HEK293 (cell line): ENCODE measurements at regions not wholly inside any gene's neighbourhood (a gene's known extent, or its start where the extent isn't known, plus 50 kb on each side); places are given as distances from the start of the nearest gene placed in this dataset.

Source experiments
- CTCF ChIA-PET: fragments of 350-600 bp; formaldehyde crosslinking; extraction: SDS; loops from one replicate; lab custom pipeline; 2021; ENCODE audit warnings: antibody characterized with exemption; lab: Yijun Ruan, JAX
- POLR2A ChIA-PET: fragments of 300-600 bp; formaldehyde crosslinking; extraction: SDS; loops from one replicate; lab custom pipeline; 2020; ENCODE audit warnings: antibody characterized with exemption, inconsistent platforms; lab: Yijun Ruan, JAX
- H3K27ac ChIP-seq: fragments of 200-500 bp; sonication (Bioruptor generic); 2 replicates; pipeline ENCODE4 v1.5.1; 2014; ENCODE audit warnings: low read depth, low read length, control low read depth, inconsistent platforms; ENCODE audit errors: extremely low read depth
- H3K36me3 ChIP-seq, 2 experiments: fragments of 200-500 bp in 1 of 2; sonication (Bioruptor generic) in 1 of 2; 1 replicate in 1 of 2; 2 replicates in 1 of 2; pipeline ENCODE4 v1.5.1; 2014 to 2017; ENCODE audit warnings: inconsistent platforms in 2 of 2, low read length in 2 of 2; ENCODE audit not compliant: control insufficient read depth in 2 of 2, insufficient read depth in 1 of 2
- H3K4me1 ChIP-seq: fragments of 200-500 bp; sonication (Bioruptor generic); 2 replicates; pipeline ENCODE4 v1.5.1; 2014; ENCODE audit warnings: mild to moderate bottlenecking, low read length, inconsistent platforms; ENCODE audit not compliant: control insufficient read depth, insufficient read depth
- H3K4me3 ChIP-seq: 2 replicates; pipeline ENCODE4 v1.5.1; 2011; ENCODE audit warnings: low read depth, mild to moderate bottlenecking, control low read depth, low read length, moderate library complexity
- H3K9me3 ChIP-seq: fragments of 200-500 bp; sonication (Bioruptor generic); 2 replicates; pipeline ENCODE4 v1.5.1; 2014; ENCODE audit warnings: low read depth, low read length, inconsistent platforms; ENCODE audit not compliant: control insufficient read depth, insufficient read depth
- BCL11A ChIP-seq: fragments of 450-650 bp; formaldehyde crosslinking; IDR thresholded peaks from 2 replicates; pipeline ENCODE4 v1.5.1; 2016; ENCODE audit warnings: low read depth, missing biosample characterization, missing genetic modification characterization
- KLF10 ChIP-seq: fragments of 450-650 bp; IDR thresholded peaks from 2 replicates; pipeline ENCODE4 v1.5.1; 2018; ENCODE audit warnings: missing biosample characterization, mild to moderate bottlenecking, missing genetic modification characterization
- KLF7 ChIP-seq: fragments of 450-650 bp; formaldehyde crosslinking; IDR thresholded peaks from 2 replicates; pipeline ENCODE4 v1.5.1; 2016; ENCODE audit warnings: missing biosample characterization, missing genetic modification characterization, borderline replicate concordance
- REPIN1 ChIP-seq: fragments of 450-650 bp; formaldehyde crosslinking; IDR thresholded peaks from 2 replicates; pipeline ENCODE4 v1.5.1; 2017; ENCODE audit warnings: missing biosample characterization, missing genetic modification characterization, low read depth
- ZBTB7A ChIP-seq: fragments of 450-650 bp; formaldehyde crosslinking; IDR thresholded peaks from 2 replicates; pipeline ENCODE4 v1.5.1; 2016; ENCODE audit warnings: low read depth, missing biosample characterization, missing genetic modification characterization
- ZNF112 ChIP-seq: fragments of 450-650 bp; formaldehyde crosslinking; IDR thresholded peaks from 2 replicates; pipeline ENCODE4 v1.5.0; 2017; ENCODE audit warnings: missing biosample characterization, missing genetic modification characterization
- ZNF121 ChIP-seq: fragments of 450-650 bp; formaldehyde crosslinking; IDR thresholded peaks from 2 replicates; pipeline ENCODE4 v1.5.1; 2016; ENCODE audit warnings: missing biosample characterization, missing genetic modification characterization
- ZNF302 ChIP-seq: fragments of 450-650 bp; formaldehyde crosslinking; IDR thresholded peaks from 2 replicates; pipeline ENCODE4 v1.5.1; 2016; ENCODE audit warnings: missing biosample characterization, missing genetic modification characterization, low read depth
- ZNF48 ChIP-seq: fragments of 450-650 bp; formaldehyde crosslinking; IDR thresholded peaks from 2 replicates; pipeline ENCODE4 v1.5.1; 2016; ENCODE audit warnings: missing biosample characterization, missing genetic modification characterization
- ZNF548 ChIP-seq: fragments of 450-650 bp; formaldehyde crosslinking; IDR thresholded peaks from 2 replicates; pipeline ENCODE4 v1.5.1; 2016; ENCODE audit warnings: missing biosample characterization, missing genetic modification characterization
- ZNF558 ChIP-seq: fragments of 450-650 bp; formaldehyde crosslinking; IDR thresholded peaks from 2 replicates; pipeline ENCODE4 v1.5.1; 2016; ENCODE audit warnings: missing biosample characterization, missing genetic modification characterization
- ZNF624 ChIP-seq: fragments of 450-650 bp; formaldehyde crosslinking; IDR thresholded peaks from 2 replicates; pipeline ENCODE4 v1.5.1; 2017; ENCODE audit warnings: missing biosample characterization, missing genetic modification characterization
- ZNF837 ChIP-seq: fragments of 450-650 bp; formaldehyde crosslinking; IDR thresholded peaks from 2 replicates; pipeline ENCODE4 v1.5.1; 2016; ENCODE audit warnings: missing biosample characterization, missing genetic modification characterization
- TF ChIP-seq, protein P1 (sequence below): fragments of 450-650 bp; IDR thresholded peaks from 2 replicates; pipeline ENCODE4 v1.5.1; 2018; ENCODE audit warnings: missing biosample characterization, missing genetic modification characterization
- TF ChIP-seq, protein P2 (sequence below): fragments of 450-650 bp; formaldehyde crosslinking; IDR thresholded peaks from 2 replicates; pipeline ENCODE4 v1.5.1; 2017; ENCODE audit warnings: missing biosample characterization, mild to moderate bottlenecking, missing genetic modification characterization, moderate library complexity
- TF ChIP-seq, protein P3 (sequence below): fragments of 450-650 bp; formaldehyde crosslinking; conservative IDR thresholded peaks from 2 replicates; pipeline ENCODE4 v1.5.1; 2016; ENCODE audit warnings: low read depth, missing biosample characterization, missing genetic modification characterization
- TF ChIP-seq, protein P4 (sequence below): fragments of 450-650 bp; formaldehyde crosslinking; optimal IDR thresholded peaks from 2 replicates; pipeline ENCODE3; 2016; ENCODE audit warnings: missing biosample characterization, mild to moderate bottlenecking, missing genetic modification characterization
- TF ChIP-seq, protein P5 (sequence below): fragments of 450-650 bp; formaldehyde crosslinking; IDR thresholded peaks from 2 replicates; pipeline ENCODE4 v1.5.1; 2017; ENCODE audit warnings: missing biosample characterization, missing genetic modification characterization
- TF ChIP-seq, protein P6 (sequence below): fragments of 450-650 bp; formaldehyde crosslinking; IDR thresholded peaks from 2 replicates; pipeline ENCODE4 v1.5.1; 2016; ENCODE audit warnings: missing biosample characterization, missing genetic modification characterization
- TF ChIP-seq, protein P7 (sequence below): fragments of 450-650 bp; formaldehyde crosslinking; IDR thresholded peaks from 2 replicates; pipeline ENCODE4 v1.5.1; 2016; ENCODE audit warnings: missing biosample characterization, missing genetic modification characterization

DNA sequence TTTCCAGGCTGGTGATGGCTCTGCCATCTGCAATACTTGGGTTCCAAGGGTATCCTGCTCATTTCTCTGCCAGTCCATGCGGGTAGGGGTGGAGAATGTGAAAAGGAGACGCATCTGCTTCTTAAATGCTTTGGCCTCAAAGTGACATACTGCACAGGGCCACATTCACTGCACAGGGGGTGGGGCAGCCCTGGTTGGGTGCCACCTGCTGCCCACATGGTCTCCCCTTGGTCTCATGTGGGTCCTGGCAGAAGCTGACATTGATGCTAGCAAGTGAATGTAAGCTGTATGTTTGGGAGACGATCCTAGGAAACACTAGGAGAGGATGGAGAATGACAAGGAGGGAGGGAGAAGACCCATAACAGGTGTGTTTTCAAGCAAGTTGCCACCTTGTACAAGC lies 140.9 kb downstream of the EDN3 start:
- CTCF ChIA-PET, result no interaction called here
- Histone ChIP-seq H3K4me1 (no peaks in the 10 kb centered on the region), H3K27ac (no peak overlapping the region), H3K9me3 (no peaks in the 10 kb centered on the region), H3K36me3 (no peaks in the 10 kb centered on the region), H3K4me3 (no peak overlapping the region)
- POLR2A ChIA-PET, result no interaction called here
- no peak for TF ChIP-seq KLF10
- no peak for TF ChIP-seq ZNF112
- TF ChIP-seq, protein P1, sequence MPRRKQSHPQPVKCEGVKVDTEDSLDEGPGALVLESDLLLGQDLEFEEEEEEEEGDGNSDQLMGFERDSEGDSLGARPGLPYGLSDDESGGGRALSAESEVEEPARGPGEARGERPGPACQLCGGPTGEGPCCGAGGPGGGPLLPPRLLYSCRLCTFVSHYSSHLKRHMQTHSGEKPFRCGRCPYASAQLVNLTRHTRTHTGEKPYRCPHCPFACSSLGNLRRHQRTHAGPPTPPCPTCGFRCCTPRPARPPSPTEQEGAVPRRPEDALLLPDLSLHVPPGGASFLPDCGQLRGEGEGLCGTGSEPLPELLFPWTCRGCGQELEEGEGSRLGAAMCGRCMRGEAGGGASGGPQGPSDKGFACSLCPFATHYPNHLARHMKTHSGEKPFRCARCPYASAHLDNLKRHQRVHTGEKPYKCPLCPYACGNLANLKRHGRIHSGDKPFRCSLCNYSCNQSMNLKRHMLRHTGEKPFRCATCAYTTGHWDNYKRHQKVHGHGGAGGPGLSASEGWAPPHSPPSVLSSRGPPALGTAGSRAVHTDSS (tag by site-specific recombination), result no peak
- no peak for TF ChIP-seq ZNF48
- no peak for TF ChIP-seq BCL11A (tag by site-specific recombination)
- no peak for TF ChIP-seq ZNF558 (tag by site-specific recombination)
- TF ChIP-seq, protein P2, sequence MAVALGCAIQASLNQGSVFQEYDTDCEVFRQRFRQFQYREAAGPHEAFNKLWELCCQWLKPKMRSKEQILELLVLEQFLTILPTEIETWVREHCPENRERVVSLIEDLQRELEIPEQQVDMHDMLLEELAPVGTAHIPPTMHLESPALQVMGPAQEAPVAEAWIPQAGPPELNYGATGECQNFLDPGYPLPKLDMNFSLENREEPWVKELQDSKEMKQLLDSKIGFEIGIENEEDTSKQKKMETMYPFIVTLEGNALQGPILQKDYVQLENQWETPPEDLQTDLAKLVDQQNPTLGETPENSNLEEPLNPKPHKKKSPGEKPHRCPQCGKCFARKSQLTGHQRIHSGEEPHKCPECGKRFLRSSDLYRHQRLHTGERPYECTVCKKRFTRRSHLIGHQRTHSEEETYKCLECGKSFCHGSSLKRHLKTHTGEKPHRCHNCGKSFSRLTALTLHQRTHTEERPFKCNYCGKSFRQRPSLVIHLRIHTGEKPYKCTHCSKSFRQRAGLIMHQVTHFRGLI (tag by site-specific recombination), result no peak
- TF ChIP-seq ZNF548, result no peak
- TF ChIP-seq, protein P3, sequence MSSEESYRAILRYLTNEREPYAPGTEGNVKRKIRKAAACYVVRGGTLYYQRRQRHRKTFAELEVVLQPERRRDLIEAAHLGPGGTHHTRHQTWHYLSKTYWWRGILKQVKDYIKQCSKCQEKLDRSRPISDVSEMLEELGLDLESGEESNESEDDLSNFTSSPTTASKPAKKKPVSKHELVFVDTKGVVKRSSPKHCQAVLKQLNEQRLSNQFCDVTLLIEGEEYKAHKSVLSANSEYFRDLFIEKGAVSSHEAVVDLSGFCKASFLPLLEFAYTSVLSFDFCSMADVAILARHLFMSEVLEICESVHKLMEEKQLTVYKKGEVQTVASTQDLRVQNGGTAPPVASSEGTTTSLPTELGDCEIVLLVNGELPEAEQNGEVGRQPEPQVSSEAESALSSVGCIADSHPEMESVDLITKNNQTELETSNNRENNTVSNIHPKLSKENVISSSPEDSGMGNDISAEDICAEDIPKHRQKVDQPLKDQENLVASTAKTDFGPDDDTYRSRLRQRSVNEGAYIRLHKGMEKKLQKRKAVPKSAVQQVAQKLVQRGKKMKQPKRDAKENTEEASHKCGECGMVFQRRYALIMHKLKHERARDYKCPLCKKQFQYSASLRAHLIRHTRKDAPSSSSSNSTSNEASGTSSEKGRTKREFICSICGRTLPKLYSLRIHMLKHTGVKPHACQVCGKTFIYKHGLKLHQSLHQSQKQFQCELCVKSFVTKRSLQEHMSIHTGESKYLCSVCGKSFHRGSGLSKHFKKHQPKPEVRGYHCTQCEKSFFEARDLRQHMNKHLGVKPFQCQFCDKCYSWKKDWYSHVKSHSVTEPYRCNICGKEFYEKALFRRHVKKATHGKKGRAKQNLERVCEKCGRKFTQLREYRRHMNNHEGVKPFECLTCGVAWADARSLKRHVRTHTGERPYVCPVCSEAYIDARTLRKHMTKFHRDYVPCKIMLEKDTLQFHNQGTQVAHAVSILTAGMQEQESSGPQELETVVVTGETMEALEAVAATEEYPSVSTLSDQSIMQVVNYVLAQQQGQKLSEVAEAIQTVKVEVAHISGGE (tag by site-specific recombination), result no peak
- no peak for TF ChIP-seq ZNF837 (tag by site-specific recombination)
- TF ChIP-seq, protein P4, sequence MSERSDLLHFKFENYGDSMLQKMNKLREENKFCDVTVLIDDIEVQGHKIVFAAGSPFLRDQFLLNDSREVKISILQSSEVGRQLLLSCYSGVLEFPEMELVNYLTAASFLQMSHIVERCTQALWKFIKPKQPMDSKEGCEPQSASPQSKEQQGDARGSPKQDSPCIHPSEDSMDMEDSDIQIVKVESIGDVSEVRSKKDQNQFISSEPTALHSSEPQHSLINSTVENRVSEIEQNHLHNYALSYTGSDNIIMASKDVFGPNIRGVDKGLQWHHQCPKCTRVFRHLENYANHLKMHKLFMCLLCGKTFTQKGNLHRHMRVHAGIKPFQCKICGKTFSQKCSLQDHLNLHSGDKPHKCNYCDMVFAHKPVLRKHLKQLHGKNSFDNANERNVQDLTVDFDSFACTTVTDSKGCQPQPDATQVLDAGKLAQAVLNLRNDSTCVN (tag by site-specific recombination), result no peak
- TF ChIP-seq, protein P5, sequence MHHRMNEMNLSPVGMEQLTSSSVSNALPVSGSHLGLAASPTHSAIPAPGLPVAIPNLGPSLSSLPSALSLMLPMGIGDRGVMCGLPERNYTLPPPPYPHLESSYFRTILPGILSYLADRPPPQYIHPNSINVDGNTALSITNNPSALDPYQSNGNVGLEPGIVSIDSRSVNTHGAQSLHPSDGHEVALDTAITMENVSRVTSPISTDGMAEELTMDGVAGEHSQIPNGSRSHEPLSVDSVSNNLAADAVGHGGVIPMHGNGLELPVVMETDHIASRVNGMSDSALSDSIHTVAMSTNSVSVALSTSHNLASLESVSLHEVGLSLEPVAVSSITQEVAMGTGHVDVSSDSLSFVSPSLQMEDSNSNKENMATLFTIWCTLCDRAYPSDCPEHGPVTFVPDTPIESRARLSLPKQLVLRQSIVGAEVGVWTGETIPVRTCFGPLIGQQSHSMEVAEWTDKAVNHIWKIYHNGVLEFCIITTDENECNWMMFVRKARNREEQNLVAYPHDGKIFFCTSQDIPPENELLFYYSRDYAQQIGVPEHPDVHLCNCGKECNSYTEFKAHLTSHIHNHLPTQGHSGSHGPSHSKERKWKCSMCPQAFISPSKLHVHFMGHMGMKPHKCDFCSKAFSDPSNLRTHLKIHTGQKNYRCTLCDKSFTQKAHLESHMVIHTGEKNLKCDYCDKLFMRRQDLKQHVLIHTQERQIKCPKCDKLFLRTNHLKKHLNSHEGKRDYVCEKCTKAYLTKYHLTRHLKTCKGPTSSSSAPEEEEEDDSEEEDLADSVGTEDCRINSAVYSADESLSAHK (tag by site-specific recombination), result no peak
- TF ChIP-seq, protein P6, sequence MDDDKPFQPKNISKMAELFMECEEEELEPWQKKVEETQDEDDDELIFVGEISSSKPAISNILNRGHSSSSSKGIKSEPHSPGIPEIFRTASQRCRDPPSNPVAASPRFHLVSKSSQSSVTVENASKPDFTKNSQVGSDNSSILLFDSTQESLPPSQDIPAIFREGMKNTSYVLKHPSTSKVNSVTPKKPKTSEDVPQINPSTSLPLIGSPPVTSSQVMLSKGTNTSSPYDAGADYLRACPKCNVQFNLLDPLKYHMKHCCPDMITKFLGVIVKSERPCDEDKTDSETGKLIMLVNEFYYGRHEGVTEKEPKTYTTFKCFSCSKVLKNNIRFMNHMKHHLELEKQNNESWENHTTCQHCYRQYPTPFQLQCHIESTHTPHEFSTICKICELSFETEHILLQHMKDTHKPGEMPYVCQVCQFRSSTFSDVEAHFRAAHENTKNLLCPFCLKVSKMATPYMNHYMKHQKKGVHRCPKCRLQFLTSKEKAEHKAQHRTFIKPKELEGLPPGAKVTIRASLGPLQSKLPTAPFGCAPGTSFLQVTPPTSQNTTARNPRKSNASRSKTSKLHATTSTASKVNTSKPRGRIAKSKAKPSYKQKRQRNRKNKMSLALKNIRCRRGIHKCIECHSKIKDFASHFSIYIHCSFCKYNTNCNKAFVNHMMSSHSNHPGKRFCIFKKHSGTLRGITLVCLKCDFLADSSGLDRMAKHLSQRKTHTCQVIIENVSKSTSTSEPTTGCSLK, result no peak
- no peak for TF ChIP-seq ZNF121
- no peak for TF ChIP-seq ZBTB7A (tag by site-specific recombination)
- TF ChIP-seq ZNF302, result no peak
- no peak for TF ChIP-seq KLF7 (tag by site-specific recombination)
- no peak for TF ChIP-seq ZNF624 (tag by site-specific recombination)
- TF ChIP-seq REPIN1 (tag by site-specific recombination), result no peak
- TF ChIP-seq, protein P7, sequence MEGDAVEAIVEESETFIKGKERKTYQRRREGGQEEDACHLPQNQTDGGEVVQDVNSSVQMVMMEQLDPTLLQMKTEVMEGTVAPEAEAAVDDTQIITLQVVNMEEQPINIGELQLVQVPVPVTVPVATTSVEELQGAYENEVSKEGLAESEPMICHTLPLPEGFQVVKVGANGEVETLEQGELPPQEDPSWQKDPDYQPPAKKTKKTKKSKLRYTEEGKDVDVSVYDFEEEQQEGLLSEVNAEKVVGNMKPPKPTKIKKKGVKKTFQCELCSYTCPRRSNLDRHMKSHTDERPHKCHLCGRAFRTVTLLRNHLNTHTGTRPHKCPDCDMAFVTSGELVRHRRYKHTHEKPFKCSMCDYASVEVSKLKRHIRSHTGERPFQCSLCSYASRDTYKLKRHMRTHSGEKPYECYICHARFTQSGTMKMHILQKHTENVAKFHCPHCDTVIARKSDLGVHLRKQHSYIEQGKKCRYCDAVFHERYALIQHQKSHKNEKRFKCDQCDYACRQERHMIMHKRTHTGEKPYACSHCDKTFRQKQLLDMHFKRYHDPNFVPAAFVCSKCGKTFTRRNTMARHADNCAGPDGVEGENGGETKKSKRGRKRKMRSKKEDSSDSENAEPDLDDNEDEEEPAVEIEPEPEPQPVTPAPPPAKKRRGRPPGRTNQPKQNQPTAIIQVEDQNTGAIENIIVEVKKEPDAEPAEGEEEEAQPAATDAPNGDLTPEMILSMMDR (tag by site-specific recombination), result no peak
